Inflammatory macrophage treated with lipopolysaccharide for 4 hours (primary cell): ENCODE measurements at regions not wholly inside any gene's neighbourhood (a gene's known extent, or its start where the extent isn't known, plus 50 kb on each side); places are given as distances from the start of the nearest gene placed in this dataset.
A peak's percentile ranks its signal among the peaks of the same experiment; 100 is the strongest.
"Not testable (repeated sequence)": the region's sequence is repeated elsewhere in the genome, so short reads cannot be mapped to it uniquely, and the experiment has no call there.

Source experiments
- DNase-seq: peaks from one replicate; pipeline ENCODE4 v3.0.0-alpha.2; 2020

- DNase-seq: not testable (repeated sequence)
Observed at GRCh38 chr1:223952801-223953200, 107.1 kb upstream of the TP53BP2 start.

DNA sequence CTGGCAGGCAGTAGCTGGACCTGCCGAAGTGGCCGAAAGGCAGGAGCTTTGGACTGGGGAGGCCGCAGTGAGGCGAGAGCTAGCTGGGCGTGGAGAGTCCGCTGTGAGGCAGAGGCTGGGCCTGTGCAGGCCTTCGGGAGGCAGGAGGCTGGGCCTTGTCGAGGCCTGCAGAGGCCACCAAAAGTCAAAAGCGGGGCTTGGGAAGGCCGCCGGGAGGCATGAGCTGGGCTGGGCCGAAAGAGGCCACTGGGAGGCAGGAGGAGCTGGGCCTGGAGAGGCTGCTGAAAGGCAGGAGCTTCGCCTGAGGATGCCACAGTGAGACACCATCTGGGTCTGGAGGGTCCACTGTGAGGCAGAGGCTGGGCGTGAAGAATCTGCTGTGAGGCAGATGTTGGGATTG is 105.8 kb upstream of the TP53BP2 start:
- DNase-seq: not testable (repeated sequence)

DNA sequence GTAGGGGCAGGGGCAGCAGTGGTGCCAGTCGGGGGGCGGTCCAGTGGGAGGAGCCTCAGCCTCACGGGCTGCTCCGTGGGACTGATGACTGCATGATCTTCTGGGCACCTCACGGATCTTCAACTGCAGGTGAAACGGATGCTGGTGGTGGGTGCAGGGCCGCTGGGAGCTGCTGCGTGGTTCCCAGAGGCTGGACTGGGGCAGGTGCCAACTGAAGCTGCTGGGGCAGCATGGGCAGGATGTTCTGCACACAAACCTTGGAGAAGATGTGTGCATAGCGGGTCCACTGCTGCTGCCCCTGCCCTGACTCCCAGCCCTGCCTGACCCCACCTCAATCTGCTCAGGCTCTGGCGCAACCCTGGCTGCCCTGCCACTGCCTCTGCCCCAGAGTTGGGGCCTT is 104.2 kb upstream of the TP53BP2 start:
- DNase-seq: not testable (repeated sequence)

GRCh38 chr1:223948041-223948440 is 102.3 kb upstream of the TP53BP2 start:
- not testable (repeated sequence) for DNase-seq

- DNase-seq: not testable (repeated sequence)
Observed at GRCh38 chr1:223936592-223936991, 90.8 kb upstream of the TP53BP2 start.

DNA sequence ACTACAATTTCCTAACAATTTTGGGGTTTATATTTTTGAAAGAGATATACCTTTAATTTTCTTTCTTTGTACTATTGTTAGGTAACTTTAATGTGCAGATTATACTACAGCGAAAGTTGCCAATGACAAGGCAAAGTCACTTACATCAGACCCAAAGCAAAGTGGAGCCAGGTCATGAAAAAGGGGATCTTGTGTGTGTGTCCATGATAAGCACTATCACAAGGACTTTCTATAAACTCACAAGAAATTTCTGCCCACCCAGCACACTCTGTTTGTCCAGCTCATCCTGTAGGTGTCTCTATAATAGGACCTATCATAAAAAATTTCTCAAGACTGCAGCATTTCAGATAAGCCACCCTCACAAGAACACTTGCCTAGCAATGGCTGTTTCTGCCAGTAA is 85.7 kb upstream of the TP53BP2 start:
- not testable (repeated sequence) for DNase-seq

- DNase-seq: not testable (repeated sequence)
Observed at GRCh38 chr1:223920805-223921204, 75.1 kb upstream of the TP53BP2 start.

DNA sequence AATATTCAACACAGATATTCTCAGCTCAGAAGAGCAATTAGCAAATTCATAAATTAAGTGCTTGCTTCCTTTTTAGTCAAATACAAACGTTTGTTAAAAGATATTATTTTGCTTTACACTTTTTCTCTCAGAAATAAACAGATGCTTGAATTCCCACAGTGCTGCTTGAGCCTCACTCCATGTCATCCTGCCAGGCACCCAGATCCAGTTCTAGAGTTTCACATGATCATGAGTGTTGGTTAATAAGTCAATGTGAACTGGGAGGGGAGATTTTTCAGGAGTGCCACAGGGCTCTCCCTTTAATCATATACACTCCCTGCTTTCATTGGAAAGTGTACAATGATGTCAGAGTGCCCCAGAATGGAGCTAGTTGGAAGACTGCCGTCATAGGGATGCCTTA is 69.7 kb upstream of the TP53BP2 start:
- not testable (repeated sequence) for DNase-seq

DNA sequence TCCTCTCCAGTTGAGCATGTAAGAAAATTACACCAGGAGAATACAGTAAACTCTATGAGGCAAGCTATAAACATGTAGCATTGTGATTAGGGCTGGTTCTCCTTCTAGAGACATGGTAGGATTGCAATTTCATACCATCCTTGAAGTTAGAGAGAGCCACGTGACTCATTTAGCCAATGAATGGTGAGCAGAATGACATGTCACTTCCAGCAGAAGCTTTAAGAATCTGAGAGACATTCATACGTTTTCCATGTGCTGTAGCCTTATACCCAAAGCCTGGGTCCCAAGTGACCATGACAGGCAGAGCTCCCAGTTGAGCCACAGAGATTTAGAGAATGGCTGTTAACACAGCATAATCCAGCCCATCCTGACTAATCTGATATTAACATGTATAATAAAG is 68.0 kb upstream of the TP53BP2 start:
- DNase-seq: peak; percentile 34

GRCh38 chr1:223907943-223908587 is 62.3 kb upstream of the TP53BP2 start:
- not testable (repeated sequence) for DNase-seq

- DNase-seq: not testable (repeated sequence)
Observed at GRCh38 chr1:223903221-223903620, 57.5 kb upstream of the TP53BP2 start.

GRCh38 chr1:223899775-223900174 is 54.0 kb upstream of the TP53BP2 start:
- not testable (repeated sequence) for DNase-seq

GRCh38 chr1:223897097-223897496 is 51.4 kb upstream of the TP53BP2 start:
- not testable (repeated sequence) for DNase-seq

DNA sequence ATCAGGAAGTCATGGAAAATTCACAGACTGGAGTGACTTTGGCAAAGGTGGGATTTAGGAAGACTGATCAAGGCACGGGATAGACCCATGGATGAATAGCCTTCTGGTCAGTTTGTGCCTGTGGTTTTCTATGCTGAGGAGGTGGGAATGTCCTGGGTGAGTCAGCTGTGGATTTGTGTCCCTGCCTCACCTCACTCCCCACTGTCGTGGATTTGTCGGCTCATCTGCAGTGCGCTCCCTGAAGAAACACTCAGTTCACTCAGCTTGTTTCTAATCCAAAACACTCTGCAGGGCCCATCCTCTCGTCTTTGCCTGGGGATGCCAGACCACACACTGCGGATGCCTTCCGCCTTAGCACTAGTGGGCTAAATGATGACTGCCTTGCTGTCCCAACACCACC is 50.2 kb upstream of the TP53BP2 start:
- not testable (repeated sequence) for DNase-seq
